ENCODE measurements at regions not wholly inside any gene's neighbourhood (a gene's known extent, or its start where the extent isn't known, plus 50 kb on each side); places are given as distances from the start of the nearest gene placed in this dataset.

DNA sequence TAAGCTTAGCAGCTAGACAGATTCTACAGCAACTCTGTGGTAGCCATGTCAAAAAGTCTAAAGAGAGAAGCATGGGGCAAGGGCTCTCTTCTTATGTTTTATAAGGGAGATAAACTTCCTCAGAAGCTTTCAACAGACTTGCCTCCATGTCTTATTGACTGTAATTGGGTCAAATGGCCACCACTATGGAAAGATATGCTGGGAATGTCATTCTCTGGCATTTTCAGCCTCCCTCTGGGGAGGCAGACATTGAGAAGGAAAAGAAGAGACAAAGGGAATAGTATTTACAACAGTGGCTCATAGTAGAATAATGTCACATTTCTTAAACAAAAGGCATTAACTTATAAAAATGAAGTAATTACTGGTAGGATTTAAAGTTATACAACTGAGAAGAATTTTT lies 1964.5 kb upstream of the PIK3C3 start:
- TF ChIP-seq CTCF (IDR thresholded peaks at IDR 0.05; ENCODE audit: insufficient read depth, low read length, poor library complexity, severe bottlenecking): no peak
- TF ChIP-seq EZH2phosphoT487 (conservative IDR thresholded peaks at IDR 0.05; ENCODE audit: low read length): no peak

Data from SU-DHL-6 (cell line).